HepG2 (cell line): ENCODE measurements at regions not wholly inside any gene's neighbourhood (a gene's known extent, or its start where the extent isn't known, plus 50 kb on each side); places are given as distances from the start of the nearest gene placed in this dataset.

Experiments
- ATAC-seq: fragments of 200-7000 bp; cut with Tn5 transposase; 3 replicates; pipeline ENCODE4 v1.9.1; 2020; ENCODE audit warnings: mild to moderate bottlenecking, moderate library complexity
- BruUV-seq: library from RNA; stranded (reverse); fragments of 400-500 nt; replicated peaks from 2 replicates; lab custom pipeline; 2021; lab: Mats Ljungman, UMichigan
- CTCF ChIA-PET: fragments of 300-600 bp; formaldehyde crosslinking; extraction: SDS; loops from one replicate; lab custom pipeline; 2021; ENCODE audit warnings: low total read pairs, inconsistent platforms, low intra/inter-chr PET ratio; lab: Yijun Ruan, JAX
- POLR2A ChIA-PET: fragments of 350-600 bp; sonication (Branson Sonifier 250); formaldehyde crosslinking; loops from one replicate; lab custom pipeline; 2020; ENCODE audit warnings: antibody characterized with exemption, inconsistent platforms; lab: Yijun Ruan, JAX
- DNase-seq: peaks from one replicate; pipeline ENCODE4 v3.0.0-alpha.2; 2015; ENCODE audit warnings: low spot score
- FAIRE-seq: peaks from 3 replicates; lab custom pipeline; 2011; peaks lifted over from hg19 to GRCh38; lab: Jason Lieb, UNC
- H2AFZ ChIP-seq: one replicate; pipeline ENCODE4 v1.6.1; 2011; ENCODE audit warnings: low read length, inconsistent platforms
- H3K27ac ChIP-seq: fragments of 300-600 bp; 3 replicates; pipeline ENCODE4 v1.8.0; 2011; ENCODE audit warnings: mixed run types, mild to moderate bottlenecking, mixed read lengths, low read length, inconsistent platforms; ENCODE audit not compliant: insufficient read depth; ENCODE audit errors: extremely low read length
- H3K27me3 ChIP-seq, 2 experiments: fragments of 200-600 bp in 1 of 2; 2 replicates in 1 of 2; 3 replicates in 1 of 2; pipeline versions ENCODE4 v1.6.0 to v1.8.0; 2011; ENCODE audit warnings: low read length in 2 of 2, mild to moderate bottlenecking in 2 of 2, moderate library complexity in 2 of 2, inconsistent platforms in 1 of 2; ENCODE audit not compliant: insufficient read depth in 2 of 2, control insufficient read depth in 1 of 2
- H3K36me3 ChIP-seq, 2 experiments: fragments of 200-600 bp in 1 of 2; replicated peaks in 1 of 2; 2 replicates in 1 of 2; 3 replicates in 1 of 2; pipeline versions ENCODE4 v1.5.1 to v1.8.0; 2011; ENCODE audit warnings: low read length in 2 of 2, inconsistent platforms in 1 of 2; ENCODE audit not compliant: insufficient read depth in 2 of 2, control insufficient read depth in 1 of 2
- H3K4me1 ChIP-seq: 2 replicates; pipeline ENCODE4 v1.5.1; 2012; ENCODE audit warnings: low read length, inconsistent platforms; ENCODE audit not compliant: insufficient read depth
- H3K4me2 ChIP-seq: 2 replicates; pipeline ENCODE4 v1.6.0; 2011; ENCODE audit warnings: low read depth, low read length, inconsistent platforms
- H3K4me3 ChIP-seq, 3 experiments: fragments of 200-600 bp in 1 of 3; sonication (generic), shearing (Covaris generic) in 1 of 3; replicated peaks in 1 of 3; 2 replicates each; pipeline ENCODE4 v1.5.1; 2011 to 2016; ENCODE audit warnings: low read length in 3 of 3, inconsistent platforms in 2 of 3, low read depth in 2 of 3, mild to moderate bottlenecking in 2 of 3, control low read depth in 1 of 3, mixed read lengths in 1 of 3; ENCODE audit not compliant: insufficient read depth in 1 of 3
- H3K79me2 ChIP-seq: one replicate; pipeline ENCODE4 v1.6.1; 2011; ENCODE audit warnings: low read length, inconsistent platforms; ENCODE audit not compliant: insufficient read depth
- H3K9ac ChIP-seq: 2 replicates; pipeline ENCODE4 v1.6.0; 2011; ENCODE audit warnings: mild to moderate bottlenecking, low read depth, low read length, inconsistent platforms; ENCODE audit not compliant: insufficient read depth
- H3K9me3 ChIP-seq: 2 replicates; pipeline ENCODE4 v1.5.1; 2012; ENCODE audit warnings: mild to moderate bottlenecking, low read length
- H4K20me1 ChIP-seq: 2 replicates; pipeline ENCODE4 v1.6.0; 2011; ENCODE audit warnings: inconsistent platforms, mild to moderate bottlenecking, low read length, moderate library complexity; ENCODE audit not compliant: insufficient read depth
- BCL3 ChIP-seq: sonication (generic); formaldehyde crosslinking; IDR thresholded peaks from 2 replicates; pipeline ENCODE4 v1.5.1; 2020; ENCODE audit warnings: mild to moderate bottlenecking, missing genetic modification reagents, moderate library complexity
- EZH2 ChIP-seq: conservative IDR thresholded peaks from 2 replicates; pipeline ENCODE4 v1.6.1; 2012; ENCODE audit warnings: mild to moderate bottlenecking, low read depth, low read length, moderate library complexity
- HOXA9 ChIP-seq: sonication (generic); formaldehyde crosslinking; IDR thresholded peaks from 2 replicates; pipeline ENCODE4 v1.8.1; 2022; ENCODE audit warnings: missing genetic modification reagents, mild to moderate bottlenecking, moderate library complexity, borderline replicate concordance
- TAF15 ChIP-seq: fragments of 200-400 bp; formaldehyde crosslinking; IDR thresholded peaks from one replicate; pipeline ENCODE4 v1.6.1; 2018; ENCODE audit warnings: mild to moderate bottlenecking, low read depth, low read length; ENCODE audit not compliant: poor library complexity, severe bottlenecking
- THAP9 ChIP-seq: sonication (generic); formaldehyde crosslinking; IDR thresholded peaks from 2 replicates; pipeline ENCODE4; 2020; ENCODE audit warnings: missing genetic modification reagents, mild to moderate bottlenecking, borderline replicate concordance
- TMF1 ChIP-seq: sonication (generic); formaldehyde crosslinking; IDR thresholded peaks from 2 replicates; pipeline ENCODE4 v1.8.1; 2022; ENCODE audit warnings: low read depth, missing genetic modification reagents
- U2AF2 ChIP-seq: fragments of 200-400 bp; formaldehyde crosslinking; IDR thresholded peaks from 2 replicates; pipeline ENCODE4 v1.6.1; 2017; ENCODE audit warnings: low read depth, mild to moderate bottlenecking, low read length
- WGBS: methylation state at CpG from one replicate; pipeline ENCODE4 v1.1.6; 2017; ENCODE audit warnings: low lambda C conversion rate; 5-methylcytosine and 5-hydroxymethylcytosine counted together
- in situ Hi-C: cut with HindIII; loops from 2 replicates; pipeline ENCODE4 v1.10.0; 2017; ENCODE audit warnings: low pct_unique_long_range_greater_than_20kb; ENCODE audit not compliant: extremely low pct_ligation_motif_present
- intact Hi-C: fragments of 100-400 bp; cut with micrococcal nuclease; formaldehyde crosslinking; loops from one replicate; pipeline ENCODE4 v1.10.0; 2022; ENCODE audit not compliant: unreplicated experiment
- TF ChIP-seq, protein P1 (sequence below): sonication (generic); formaldehyde crosslinking; IDR thresholded peaks from 2 replicates; pipeline ENCODE4 v1.5.0; 2020; ENCODE audit warnings: mild to moderate bottlenecking, missing genetic modification reagents
- TF ChIP-seq, protein P2 (sequence below): sonication (generic); formaldehyde crosslinking; IDR thresholded peaks from 2 replicates; pipeline ENCODE4 v1.4.0; 2020; ENCODE audit warnings: missing genetic modification reagents, mild to moderate bottlenecking, borderline replicate concordance
- TF ChIP-seq, protein P3 (sequence below): sonication (generic); formaldehyde crosslinking; IDR thresholded peaks from 2 replicates; pipeline ENCODE4 v1.4.0; 2020; ENCODE audit warnings: missing genetic modification reagents, borderline replicate concordance

DNA sequence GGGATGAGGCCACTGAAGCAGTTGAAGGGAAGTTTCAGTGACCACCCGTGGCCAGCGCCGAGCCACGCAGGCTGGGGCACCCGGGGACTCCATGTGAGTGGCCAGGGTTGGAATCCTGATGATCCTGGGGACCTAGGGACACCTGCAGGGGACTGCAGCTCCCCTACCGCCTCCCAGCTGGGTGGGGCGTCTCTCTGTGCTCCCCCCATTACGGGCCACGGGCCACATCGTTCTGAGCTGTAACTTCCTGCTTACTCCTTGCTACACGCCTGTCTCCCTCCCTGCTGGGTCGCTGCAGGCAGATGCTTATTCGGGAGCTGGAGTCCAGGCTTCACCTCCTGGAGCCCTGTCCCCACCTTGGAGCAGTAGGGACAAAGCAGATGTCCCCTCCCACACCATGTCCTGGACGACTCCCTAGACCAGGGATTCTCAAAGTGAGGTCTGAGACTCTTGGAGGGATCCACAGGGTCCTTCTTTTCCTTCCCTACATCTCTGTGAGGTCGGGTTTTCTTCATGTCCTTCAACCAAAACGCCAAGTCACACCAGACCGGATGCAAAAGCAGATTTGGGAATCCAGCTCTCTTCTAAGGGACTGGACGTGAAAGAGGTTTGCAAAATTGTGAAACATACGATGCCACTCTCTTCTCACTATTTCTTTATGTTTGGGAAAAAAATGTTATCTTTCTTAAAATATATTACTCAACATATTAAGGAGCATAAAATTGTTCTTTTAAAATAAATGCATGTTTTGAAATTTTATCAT lies 85.9 kb upstream of the NCOR2 start:
- WGBS: 25% methylated on average over 9 of the region's 19 CpGs
- Histone ChIP-seq H3K79me2 (no peaks in the 10 kb centered on the region), H3K4me2 (no peak overlapping the region), H3K9me3 (peaks cover 6% of the 10 kb centered on the region), H3K36me3 (no peaks in the 10 kb centered on the region), H3K27ac (no peak overlapping the region), H2AFZ (no peak overlapping the region), H3K4me1 (peaks cover 11% of the 10 kb centered on the region; the same call in 1 of the 2 replicates), H3K9ac (no peak overlapping the region), H4K20me1 (no peaks in the 10 kb centered on the region), H3K4me3 (no peak overlapping the region), H3K27me3 (peaks cover 10 to 47% of the 10 kb centered on the region in 2 experiments; a peak in 4 of 5 replicates)
- in situ Hi-C loops: no loop called here
- CTCF ChIA-PET: no interaction called here
- FAIRE-seq: no peak
- no peak for DNase-seq
- POLR2A ChIA-PET: no interaction called here
- intact Hi-C loops: no loop called here
- BruUV-seq: no TSS peak
- ATAC-seq: no peak
- TF ChIP-seq, protein P1, sequence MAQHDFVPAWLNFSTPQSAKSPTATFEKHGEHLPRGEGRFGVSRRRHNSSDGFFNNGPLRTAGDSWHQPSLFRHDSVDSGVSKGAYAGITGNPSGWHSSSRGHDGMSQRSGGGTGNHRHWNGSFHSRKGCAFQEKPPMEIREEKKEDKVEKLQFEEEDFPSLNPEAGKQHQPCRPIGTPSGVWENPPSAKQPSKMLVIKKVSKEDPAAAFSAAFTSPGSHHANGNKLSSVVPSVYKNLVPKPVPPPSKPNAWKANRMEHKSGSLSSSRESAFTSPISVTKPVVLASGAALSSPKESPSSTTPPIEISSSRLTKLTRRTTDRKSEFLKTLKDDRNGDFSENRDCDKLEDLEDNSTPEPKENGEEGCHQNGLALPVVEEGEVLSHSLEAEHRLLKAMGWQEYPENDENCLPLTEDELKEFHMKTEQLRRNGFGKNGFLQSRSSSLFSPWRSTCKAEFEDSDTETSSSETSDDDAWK (CRISPR knock-in tag): no peak
- TF ChIP-seq TAF15 (no peak), BCL3 (CRISPR knock-in tag) (no peak), HOXA9 (CRISPR knock-in tag) (no peak), THAP9 (CRISPR knock-in tag) (no peak), TMF1 (CRISPR knock-in tag) (no peak), EZH2 (no peak), U2AF2 (no peak)
- TF ChIP-seq, protein P2, sequence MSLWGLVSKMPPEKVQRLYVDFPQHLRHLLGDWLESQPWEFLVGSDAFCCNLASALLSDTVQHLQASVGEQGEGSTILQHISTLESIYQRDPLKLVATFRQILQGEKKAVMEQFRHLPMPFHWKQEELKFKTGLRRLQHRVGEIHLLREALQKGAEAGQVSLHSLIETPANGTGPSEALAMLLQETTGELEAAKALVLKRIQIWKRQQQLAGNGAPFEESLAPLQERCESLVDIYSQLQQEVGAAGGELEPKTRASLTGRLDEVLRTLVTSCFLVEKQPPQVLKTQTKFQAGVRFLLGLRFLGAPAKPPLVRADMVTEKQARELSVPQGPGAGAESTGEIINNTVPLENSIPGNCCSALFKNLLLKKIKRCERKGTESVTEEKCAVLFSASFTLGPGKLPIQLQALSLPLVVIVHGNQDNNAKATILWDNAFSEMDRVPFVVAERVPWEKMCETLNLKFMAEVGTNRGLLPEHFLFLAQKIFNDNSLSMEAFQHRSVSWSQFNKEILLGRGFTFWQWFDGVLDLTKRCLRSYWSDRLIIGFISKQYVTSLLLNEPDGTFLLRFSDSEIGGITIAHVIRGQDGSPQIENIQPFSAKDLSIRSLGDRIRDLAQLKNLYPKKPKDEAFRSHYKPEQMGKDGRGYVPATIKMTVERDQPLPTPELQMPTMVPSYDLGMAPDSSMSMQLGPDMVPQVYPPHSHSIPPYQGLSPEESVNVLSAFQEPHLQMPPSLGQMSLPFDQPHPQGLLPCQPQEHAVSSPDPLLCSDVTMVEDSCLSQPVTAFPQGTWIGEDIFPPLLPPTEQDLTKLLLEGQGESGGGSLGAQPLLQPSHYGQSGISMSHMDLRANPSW (CRISPR knock-in tag): no peak
- TF ChIP-seq, protein P3, sequence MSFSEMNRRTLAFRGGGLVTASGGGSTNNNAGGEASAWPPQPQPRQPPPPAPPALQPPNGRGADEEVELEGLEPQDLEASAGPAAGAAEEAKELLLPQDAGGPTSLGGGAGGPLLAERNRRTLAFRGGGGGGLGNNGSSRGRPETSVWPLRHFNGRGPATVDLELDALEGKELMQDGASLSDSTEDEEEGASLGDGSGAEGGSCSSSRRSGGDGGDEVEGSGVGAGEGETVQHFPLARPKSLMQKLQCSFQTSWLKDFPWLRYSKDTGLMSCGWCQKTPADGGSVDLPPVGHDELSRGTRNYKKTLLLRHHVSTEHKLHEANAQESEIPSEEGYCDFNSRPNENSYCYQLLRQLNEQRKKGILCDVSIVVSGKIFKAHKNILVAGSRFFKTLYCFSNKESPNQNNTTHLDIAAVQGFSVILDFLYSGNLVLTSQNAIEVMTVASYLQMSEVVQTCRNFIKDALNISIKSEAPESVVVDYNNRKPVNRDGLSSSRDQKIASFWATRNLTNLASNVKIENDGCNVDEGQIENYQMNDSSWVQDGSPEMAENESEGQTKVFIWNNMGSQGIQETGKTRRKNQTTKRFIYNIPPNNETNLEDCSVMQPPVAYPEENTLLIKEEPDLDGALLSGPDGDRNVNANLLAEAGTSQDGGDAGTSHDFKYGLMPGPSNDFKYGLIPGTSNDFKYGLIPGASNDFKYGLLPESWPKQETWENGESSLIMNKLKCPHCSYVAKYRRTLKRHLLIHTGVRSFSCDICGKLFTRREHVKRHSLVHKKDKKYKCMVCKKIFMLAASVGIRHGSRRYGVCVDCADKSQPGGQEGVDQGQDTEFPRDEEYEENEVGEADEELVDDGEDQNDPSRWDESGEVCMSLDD: no peak
